ENCODE measurements at regions not wholly inside any gene's neighbourhood (a gene's known extent, or its start where the extent isn't known, plus 50 kb on each side); places are given as distances from the start of the nearest gene placed in this dataset.
"Not testable (repeated sequence)": the region's sequence is repeated elsewhere in the genome, so short reads cannot be mapped to it uniquely, and the experiment has no call there.

DNA sequence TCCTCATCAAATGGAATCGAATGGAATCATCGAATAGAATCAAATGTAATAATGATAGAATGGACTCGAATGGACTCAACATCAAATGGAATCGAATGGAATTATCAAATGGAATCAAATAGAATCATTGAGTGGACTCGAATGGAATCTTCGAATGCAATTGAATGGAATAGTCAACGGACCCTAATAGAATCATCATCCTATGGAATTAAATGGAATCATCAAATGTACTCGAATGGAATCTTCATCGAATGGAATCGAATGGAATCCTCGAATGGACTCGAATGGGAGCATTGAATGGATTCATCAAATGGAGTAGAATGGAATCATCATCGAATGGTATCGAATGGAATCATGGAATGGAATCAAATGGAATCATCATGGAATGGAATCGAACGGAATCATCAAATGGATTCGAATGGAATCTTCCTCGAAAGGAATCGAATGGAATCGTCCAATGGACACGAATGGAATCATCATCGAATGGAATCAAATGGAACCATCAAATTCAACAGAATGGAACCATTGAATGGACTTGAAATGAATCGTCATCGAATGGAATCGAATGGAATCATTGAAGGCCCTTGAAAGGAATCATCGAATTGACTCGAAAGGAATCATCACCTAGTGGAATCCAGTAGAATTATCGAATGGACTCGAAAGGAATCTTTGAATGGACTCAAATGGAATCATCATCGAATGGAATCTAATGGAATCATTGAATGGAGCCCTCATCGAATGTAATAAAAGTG, 224.9 kb downstream of the SHCBP1 start:
- not testable (repeated sequence) for TF ChIP-seq POLR2AphosphoS5 (IDR thresholded peaks at IDR 0.05)
- TF ChIP-seq, protein P1, sequence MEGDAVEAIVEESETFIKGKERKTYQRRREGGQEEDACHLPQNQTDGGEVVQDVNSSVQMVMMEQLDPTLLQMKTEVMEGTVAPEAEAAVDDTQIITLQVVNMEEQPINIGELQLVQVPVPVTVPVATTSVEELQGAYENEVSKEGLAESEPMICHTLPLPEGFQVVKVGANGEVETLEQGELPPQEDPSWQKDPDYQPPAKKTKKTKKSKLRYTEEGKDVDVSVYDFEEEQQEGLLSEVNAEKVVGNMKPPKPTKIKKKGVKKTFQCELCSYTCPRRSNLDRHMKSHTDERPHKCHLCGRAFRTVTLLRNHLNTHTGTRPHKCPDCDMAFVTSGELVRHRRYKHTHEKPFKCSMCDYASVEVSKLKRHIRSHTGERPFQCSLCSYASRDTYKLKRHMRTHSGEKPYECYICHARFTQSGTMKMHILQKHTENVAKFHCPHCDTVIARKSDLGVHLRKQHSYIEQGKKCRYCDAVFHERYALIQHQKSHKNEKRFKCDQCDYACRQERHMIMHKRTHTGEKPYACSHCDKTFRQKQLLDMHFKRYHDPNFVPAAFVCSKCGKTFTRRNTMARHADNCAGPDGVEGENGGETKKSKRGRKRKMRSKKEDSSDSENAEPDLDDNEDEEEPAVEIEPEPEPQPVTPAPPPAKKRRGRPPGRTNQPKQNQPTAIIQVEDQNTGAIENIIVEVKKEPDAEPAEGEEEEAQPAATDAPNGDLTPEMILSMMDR (IDR thresholded peaks at IDR 0.05): not testable (repeated sequence)

Measured in suprapubic skin (tissue), 3 donors.